ENCODE measurements at regions not wholly inside any gene's neighbourhood (a gene's known extent, or its start where the extent isn't known, plus 50 kb on each side); places are given as distances from the start of the nearest gene placed in this dataset.

- ChIA-PET CTCF (no interaction called here), RAD21 (ENCODE audit: low non-redundant PET in 1 of 2, low total read pairs in 2 of 2, uncharacterized antibody in 2 of 2, unreplicated experiment in 2 of 2) (no interaction called here), POLR2A (no interaction called here)
- Histone ChIP-seq H3K27ac (ENCODE audit: low read depth, low read length) (no peak overlapping the region), H3K9me2 (ENCODE audit: insufficient read depth) (no peaks in the 10 kb centered on the region), H3K79me2 (ENCODE audit: insufficient read depth, low read length) (no peaks in the 10 kb centered on the region), H3K27me3 (ENCODE audit: insufficient read depth, low read length) (peaks cover 13% of the 10 kb centered on the region; the same call in 1 of the 2 replicates), H3K4me2 (ENCODE audit: low read length) (no peak overlapping the region), H3K9ac (ENCODE audit: low read length) (no peak overlapping the region), H2AFZ (ENCODE audit: low read depth, low read length, poor library complexity, severe bottlenecking) (no peak overlapping the region), H3K4me3 (replicated peaks in 1 of 2; ENCODE audit: low read depth in 1 of 2, low read length in 2 of 2) (no peak overlapping the region), H3K4me1 (ENCODE audit: control insufficient read depth in 1 of 2, insufficient read depth in 2 of 2, low read length in 2 of 2) (no peaks in the 10 kb centered on the region), H4K20me1 (ENCODE audit: insufficient read depth) (no peaks in the 10 kb centered on the region), H3K36me3 (ENCODE audit: control insufficient read depth in 1 of 2, insufficient read depth in 2 of 2, low read length in 2 of 2) (no peaks in the 10 kb centered on the region), H3K9me3 (ENCODE audit: control insufficient read depth in 1 of 2, insufficient read depth in 1 of 2, low read depth in 1 of 2, low read length in 2 of 2) (no peaks in the 10 kb centered on the region)
- intact Hi-C loops (cut with micrococcal nuclease) = no loop called here
- TF ChIP-seq SRF (IDR thresholded peaks at IDR 0.05; ENCODE audit: low read depth) (no peak), SIN3A (IDR thresholded peaks at IDR 0.05; ENCODE audit: low read depth) (no peak), JUND (IDR thresholded peaks at IDR 0.05) (no peak), FOSL1 (IDR thresholded peaks at IDR 0.05; ENCODE audit: low read depth) (no peak), ZFX (IDR thresholded peaks at IDR 0.05) (no peak), YY1 (IDR thresholded peaks at IDR 0.05; ENCODE audit: extremely low read depth, insufficient replicate concordance, low read depth, low read length) (no peak), SP1 (IDR thresholded peaks at IDR 0.05; ENCODE audit: low read depth) (no peak), MAX (IDR thresholded peaks at IDR 0.05) (no peak), ELF1 (IDR thresholded peaks at IDR 0.05; ENCODE audit: borderline replicate concordance, low read depth) (no peak), ZNF274 (IDR thresholded peaks at IDR 0.05; ENCODE audit: low read depth, low read length) (no peak), TCF7L2 (IDR thresholded peaks at IDR 0.05; ENCODE audit: borderline replicate concordance, extremely low read depth, insufficient read depth, insufficient read length) (no peak), POLR2A (IDR thresholded peaks at IDR 0.05; ENCODE audit: borderline replicate concordance, extremely low read depth, insufficient read depth, insufficient read length) (no peak), EGR1 (IDR thresholded peaks at IDR 0.05; ENCODE audit: low read depth) (no peak), CBX3 (IDR thresholded peaks at IDR 0.05; ENCODE audit: low read depth) (no peak), REST (IDR thresholded peaks at IDR 0.05; ENCODE audit: low read depth) (no peak), ATF3 (IDR thresholded peaks at IDR 0.05) (no peak), RAD21 (IDR thresholded peaks at IDR 0.05; ENCODE audit: low read depth) (no peak)
- DNase-seq (ENCODE audit: low read depth, low spot score) = no peak
- no TSS peak for BruUV-seq (replicated peaks)
- no peak for ATAC-seq
These were observed 70.0 kb upstream of the NFIA start for GRCh38 chr1:61012341-61012761.

Data from HCT116 (cell line).